Activated CD8-positive, alpha-beta T cell treated with anti-CD3 and anti-CD28 coated beads for 36 hours (primary cell): ENCODE measurements at regions not wholly inside any gene's neighbourhood (a gene's known extent, or its start where the extent isn't known, plus 50 kb on each side); places are given as distances from the start of the nearest gene placed in this dataset.

Source experiments
- ATAC-seq: fragments of 200-7000 bp; cut with Tn5 transposase; one replicate; pipeline ENCODE4 v1.10.0; 2021; ENCODE audit warnings: mild to moderate bottlenecking, moderate library complexity
- CTCF ChIA-PET: fragments of 350-600 bp; sonication (Branson Sonifier 250); formaldehyde crosslinking; loops from one replicate; lab custom pipeline; 2021; ENCODE audit warnings: antibody characterized with exemption; lab: Charles Lee
- POLR2A ChIA-PET: fragments of 350-600 bp; sonication (Branson Sonifier 250); formaldehyde crosslinking; loops from one replicate; lab custom pipeline; 2021; ENCODE audit warnings: antibody characterized with exemption; lab: Charles Lee
- DNase-seq: peaks from one replicate; pipeline ENCODE4 v3.0.0-alpha.2; 2020
- H3K27ac Mint-ChIP-seq: one replicate; pipeline ENCODE4 v1.8.0; 2021; ENCODE audit warnings: mild to moderate bottlenecking, mixed read lengths
- H3K27me3 Mint-ChIP-seq: one replicate; pipeline ENCODE4 v1.8.0; 2021; ENCODE audit warnings: mixed read lengths
- H3K36me3 Mint-ChIP-seq: one replicate; pipeline ENCODE4 v1.8.0; 2021; ENCODE audit warnings: low read depth, mixed read lengths
- H3K4me1 Mint-ChIP-seq: one replicate; pipeline ENCODE4 v1.8.0; 2021; ENCODE audit warnings: low read depth, mixed read lengths
- H3K4me3 Mint-ChIP-seq: one replicate; pipeline ENCODE4 v1.8.0; 2021; ENCODE audit warnings: mild to moderate bottlenecking, moderate library complexity, mixed read lengths
- H3K9me3 Mint-ChIP-seq: one replicate; pipeline ENCODE4 v1.8.0; 2021; ENCODE audit warnings: mixed read lengths
- CTCF ChIP-seq: fragments of 200-600 bp; IDR thresholded peaks from one replicate; pipeline ENCODE4 v1.8.0; 2022; ENCODE audit warnings: antibody characterized with exemption, mild to moderate bottlenecking
- intact Hi-C: fragments of 100-400 bp; cut with micrococcal nuclease; formaldehyde crosslinking; loops from one replicate; pipeline ENCODE4 v1.10.0; 2022

GRCh38 chr1:191142748-191143147, 665.1 kb upstream of the BRINP3 start:
- TF ChIP-seq CTCF, result no peak
- no peaks in the 10 kb centered on the region for H3K4me1 Mint-ChIP-seq
- intact Hi-C loops, result no loop called here
- H3K9me3 Mint-ChIP-seq, result peaks cover 6% of the 10 kb centered on the region
- H3K27me3 Mint-ChIP-seq, result no peaks in the 10 kb centered on the region
- ATAC-seq (no peak), DNase-seq (no peak)
- H3K4me3 Mint-ChIP-seq, result no peak overlapping the region
- CTCF ChIA-PET, result no interaction called here
- POLR2A ChIA-PET, result no interaction called here
- H3K36me3 Mint-ChIP-seq, result no peaks in the 10 kb centered on the region
- no peak overlapping the region for H3K27ac Mint-ChIP-seq

DNA sequence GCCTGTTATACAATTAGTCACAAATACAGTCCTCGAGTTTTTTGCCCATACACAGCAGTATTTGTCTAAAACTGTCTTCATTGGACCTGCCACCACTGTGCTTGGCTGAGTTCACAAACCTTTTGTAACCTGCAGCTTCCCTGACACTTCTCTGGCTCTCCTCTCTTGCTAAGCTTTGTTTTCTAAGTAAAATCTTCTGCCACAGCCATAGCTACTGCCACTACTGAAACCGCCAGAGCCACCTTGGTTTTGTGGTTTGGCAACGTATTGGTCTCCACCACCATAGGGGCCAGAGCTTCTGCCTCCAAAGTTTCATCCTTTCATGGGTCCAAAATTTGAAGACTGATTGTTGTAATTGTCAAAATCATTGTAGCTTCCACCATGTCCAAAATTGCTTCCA, 668.2 kb upstream of the BRINP3 start:
- peaks cover 10% of the 10 kb centered on the region for H3K9me3 Mint-ChIP-seq

DNA sequence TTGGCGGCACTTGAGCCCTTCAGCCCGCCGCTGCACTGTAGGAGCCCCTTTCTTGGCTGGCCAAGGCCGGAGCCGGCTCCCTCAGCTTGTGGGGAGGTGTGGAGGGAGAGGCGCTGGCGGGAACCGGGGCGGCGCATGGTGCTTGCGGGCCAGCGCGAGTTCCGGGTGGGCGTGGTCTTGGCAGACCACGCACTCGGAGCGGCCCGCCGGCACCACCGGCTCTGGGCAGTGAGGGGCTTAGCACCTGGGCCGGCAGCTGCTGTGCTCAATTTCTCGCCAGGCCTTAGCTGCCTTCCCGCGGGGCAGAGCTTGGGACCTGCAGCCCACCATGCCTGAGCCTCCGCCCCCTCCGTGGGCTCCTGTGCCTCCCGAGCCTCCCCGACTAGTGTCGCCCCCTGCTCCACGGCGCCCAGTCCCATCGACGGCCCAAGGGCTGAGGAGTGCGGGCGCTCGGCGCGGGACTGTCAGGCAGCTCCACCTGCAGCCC, 673.7 kb upstream of the BRINP3 start:
- Mint-ChIP-seq H3K36me3 (no peaks in the 10 kb centered on the region), H3K4me1 (no peaks in the 10 kb centered on the region), H3K27me3 (no peaks in the 10 kb centered on the region), H3K4me3 (no peak overlapping the region), H3K27ac (no peak overlapping the region), H3K9me3 (peaks cover 8% of the 10 kb centered on the region)
- intact Hi-C loops, result no loop called here
- CTCF ChIA-PET, result no interaction called here
- POLR2A ChIA-PET, result no interaction called here
- no peak for DNase-seq
- ATAC-seq, result no peak
- no peak for TF ChIP-seq CTCF

More for the DNA sequence above, 668.2 kb upstream of the BRINP3 start:
- no peak overlapping the region for H3K4me3 Mint-ChIP-seq
- no peak for DNase-seq
- ChIA-PET POLR2A (no interaction called here), CTCF (no interaction called here)
- H3K4me1 Mint-ChIP-seq, result no peaks in the 10 kb centered on the region
- no peaks in the 10 kb centered on the region for H3K27me3 Mint-ChIP-seq
- intact Hi-C loops, result no loop called here
- H3K36me3 Mint-ChIP-seq, result no peaks in the 10 kb centered on the region
- ATAC-seq, result no peak
- H3K27ac Mint-ChIP-seq, result no peak overlapping the region
- TF ChIP-seq CTCF, result no peak

DNA sequence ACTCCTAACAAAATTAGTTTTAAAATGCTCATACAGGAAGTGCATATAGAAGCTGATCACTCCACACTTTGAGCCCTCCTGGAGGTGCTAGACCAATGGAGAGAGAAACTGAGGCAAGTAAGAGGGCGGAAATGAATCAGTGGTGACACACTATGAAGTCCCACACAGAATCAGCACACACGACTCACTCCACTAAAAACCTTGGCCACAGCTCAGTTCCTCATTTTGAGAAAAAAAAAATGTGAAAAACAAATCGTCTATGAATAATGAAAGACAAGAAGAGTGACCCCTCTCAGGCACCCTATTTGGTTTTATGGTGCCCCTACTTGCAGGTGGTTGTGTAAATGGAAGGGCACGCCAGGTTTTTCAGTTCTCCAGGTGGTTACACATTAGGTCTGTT, 675.1 kb upstream of the BRINP3 start:
- intact Hi-C loops, result no loop called here
- ATAC-seq, result no peak
- H3K27me3 Mint-ChIP-seq, result no peaks in the 10 kb centered on the region
- no peak overlapping the region for H3K27ac Mint-ChIP-seq
- no peak overlapping the region for H3K4me3 Mint-ChIP-seq
- no peak for TF ChIP-seq CTCF
- H3K4me1 Mint-ChIP-seq, result no peaks in the 10 kb centered on the region
- no peak for DNase-seq
- CTCF ChIA-PET, result no interaction called here
- POLR2A ChIA-PET, result no interaction called here
- peaks cover 8% of the 10 kb centered on the region for H3K9me3 Mint-ChIP-seq
- H3K36me3 Mint-ChIP-seq, result no peaks in the 10 kb centered on the region

DNA sequence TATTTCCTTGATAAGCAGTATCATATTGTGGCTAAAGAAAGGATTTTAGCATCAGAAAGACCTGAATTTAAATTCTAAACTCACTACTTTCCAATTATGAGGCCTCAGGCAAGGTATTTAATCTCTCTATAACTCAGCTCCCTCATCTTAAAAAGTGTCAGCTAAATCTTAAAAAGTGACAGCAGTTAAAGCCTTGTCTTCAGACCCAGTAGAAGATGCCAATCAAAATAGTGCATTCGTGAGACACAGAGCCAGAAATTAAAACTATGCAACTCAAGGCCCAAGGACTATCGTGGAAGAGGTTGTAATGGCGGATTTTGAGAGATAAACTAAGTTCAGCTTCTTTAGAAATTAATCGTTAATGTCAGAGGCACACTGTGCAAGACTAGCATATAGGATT, 677.5 kb upstream of the BRINP3 start:
- Mint-ChIP-seq H3K27ac (no peak overlapping the region), H3K4me1 (no peaks in the 10 kb centered on the region), H3K4me3 (no peak overlapping the region), H3K9me3 (peaks cover 5% of the 10 kb centered on the region), H3K36me3 (no peaks in the 10 kb centered on the region), H3K27me3 (no peaks in the 10 kb centered on the region)
- DNase-seq (no peak), ATAC-seq (no peak)
- no peak for TF ChIP-seq CTCF
- intact Hi-C loops, result no loop called here
- POLR2A ChIA-PET, result no interaction called here
- CTCF ChIA-PET, result no interaction called here
